Heart left ventricle (tissue), 16 donors: ENCODE measurements at regions not wholly inside any gene's neighbourhood (a gene's known extent, or its start where the extent isn't known, plus 50 kb on each side); places are given as distances from the start of the nearest gene placed in this dataset.

Experiments
- ATAC-seq, 4 donors: fragments of 200-7000 bp; cut with Tn5 transposase; one replicate each; pipeline ENCODE4 v1.9.1; 2020 to 2022; ENCODE audit warnings: moderate library complexity in 4 of 4, mild to moderate bottlenecking in 3 of 4, moderate number of reproducible peaks in 1 of 4
- DNase-seq, 5 donors: peaks; one replicate each; pipeline ENCODE4 v3.0.0-alpha.2; 2020
- H3K27ac ChIP-seq, 12 donors: fragments of 200-600 bp; sonication (generic) in 4 of 12; one replicate each; pipeline versions ENCODE4 v1.5.0 to v1.8.0; 2016 to 2022; ENCODE audit warnings: mild to moderate bottlenecking in 2 of 12
- H3K27me3 ChIP-seq, 9 donors: fragments of 200-600 bp; sonication (generic) in 2 of 9; one replicate each; pipeline versions ENCODE4 v1.5.1 to v1.8.0; 2016 to 2022; ENCODE audit warnings: mild to moderate bottlenecking in 3 of 9
- H3K36me3 ChIP-seq, 9 donors: fragments of 200-600 bp; sonication (generic) in 2 of 9; one replicate each; pipeline versions ENCODE4 v1.5.0 to v1.8.0; 2018 to 2022; ENCODE audit warnings: mild to moderate bottlenecking in 2 of 9
- H3K4me1 ChIP-seq, 12 donors: fragments of 200-600 bp; sonication (generic) in 4 of 12; one replicate each; pipeline versions ENCODE4 v1.5.0 to v1.8.0; 2016 to 2022; ENCODE audit warnings: mild to moderate bottlenecking in 3 of 12
- H3K4me3 ChIP-seq, 12 donors: fragments of 200-600 bp; sonication (generic) in 4 of 12; one replicate each; pipeline versions ENCODE4 v1.5.0 to v1.8.0; 2017 to 2022; ENCODE audit warnings: mild to moderate bottlenecking in 9 of 12, moderate library complexity in 4 of 12
- H3K9me3 ChIP-seq, 12 donors: fragments of 200-600 bp; sonication (generic) in 4 of 12; one replicate each; pipeline versions ENCODE4 v1.5.0 to v1.8.0; 2016 to 2022; ENCODE audit warnings: mild to moderate bottlenecking in 1 of 12
- CTCF ChIP-seq, 12 donors: fragments of 200-600 bp; sonication (generic) in 4 of 12; IDR thresholded peaks; one replicate each; pipeline versions ENCODE4 v1.5.0 to v1.8.0; 2018 to 2022; ENCODE audit warnings: antibody characterized with exemption in 12 of 12, mild to moderate bottlenecking in 5 of 12
- POLR2A ChIP-seq, 2 donors: fragments of 450-650 bp; IDR thresholded peaks; one replicate each; pipeline ENCODE4 v1.6.1; 2017; ENCODE audit warnings: antibody characterized with exemption in 2 of 2, mild to moderate bottlenecking in 2 of 2, moderate library complexity in 2 of 2
- WGBS, 4 donors: extraction: QIAGEN DNeasy Blood & Tissue Kit in 2 of 4; methylation state at CpG; one replicate each; pipeline versions ENCODE4 v1.1.5 to v1.1.7; 2013 to 2018; 5-methylcytosine and 5-hydroxymethylcytosine counted together
- intact Hi-C, 10 donors: fragments of 100-400 bp; cut with DNase I; formaldehyde crosslinking; loops; one replicate each; pipeline versions ENCODE4 v1.11.1 to v1.14.2; 2022
- donor health status: ischemic (EF 13 %, LVEDD 7.1; RV severe dilation, severe dysfunction).
- donor health status: healthy with polysubstance abuse.
- donor health status: DM: no; HTN: yes; CAD: no.
- donor health status: DM: no; HTN: no; CAD: no.
- donor health status: ischemic (EF 25% LVEDD 6.9; RV normal size, moderate dysfunction).
- donor health status: ischemic (EF 25% LVEDD 5.7; RV mildly dilated, moderate dysfunction).
- donor health status: healthy.
- donor health status: DM: yes; HTN: yes; CAD: no.
- donor health status: ischemic (EF 35%, LVEDD 5.7; RV mildly dilated, moderate dysfunction).
- donor health status: nonischemic (EF 11% LVEDD 7.7; RV severe dilation, severe dysfunction).
- donor health status: DM: yes; HTN: yes; CAD: no.
- donor health status: PGD.
- donor health status: ischemic (EF 29% LVEDD 5.4; RV normal size, mild dysfunction).
- donor health status: nonischemic (EF 23%, LVEDD 6.1; RV moderate dilation, normal function).

DNA sequence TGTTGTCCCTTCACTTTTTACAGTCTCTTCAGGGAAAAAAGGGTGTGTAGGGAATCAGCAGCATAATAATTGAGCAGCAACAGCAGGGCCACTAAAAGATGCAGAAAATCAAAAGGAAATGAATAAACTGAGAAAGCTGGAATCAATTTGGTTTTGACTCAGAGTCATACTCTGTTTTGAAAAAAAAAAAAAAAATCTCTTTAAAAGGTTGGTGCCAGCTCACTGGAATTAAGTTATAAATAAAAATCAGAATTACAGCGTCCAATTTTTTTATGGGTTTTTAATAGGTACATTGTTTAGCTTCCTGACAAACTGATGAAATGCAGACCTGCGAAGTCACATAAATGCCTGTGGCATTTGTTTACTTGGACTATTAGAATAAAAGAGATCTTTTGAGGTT lies 231.9 kb downstream of the COG6 start:
- 54 to 70% (median 62%) methylated on average over 2 of the region's 2 CpGs for WGBS, 4 donors
- Histone ChIP-seq H3K27ac (no peak overlapping the region), H3K36me3 (no peaks in the 10 kb centered on the region), H3K4me1 (peaks cover 0 to 13% (median 0%) of the 10 kb centered on the region in 12 donors), H3K4me3 (no peak overlapping the region), H3K27me3 (no peaks in the 10 kb centered on the region), H3K9me3 (peaks cover 0 to 34% (median 20%) of the 10 kb centered on the region in 12 donors)
- DNase-seq = no peak
- TF ChIP-seq POLR2A (IDR thresholded peaks at IDR 0.05) = no peak
- TF ChIP-seq CTCF (IDR thresholded peaks at IDR 0.05) = no peak
- ATAC-seq = no peak
- intact Hi-C loops = no loop called here

GRCh38 chr13:39888865-39889810 lies 233.7 kb downstream of the COG6 start:
- DNase-seq (no peak), ATAC-seq (peak; percentile 46 to 89 (median 71))
- no peaks in the 10 kb centered on the region for H3K36me3 ChIP-seq
- H3K4me1 ChIP-seq = peaks cover 0 to 30% (median 4%) of the 10 kb centered on the region in 12 donors
- intact Hi-C loops = no loop called here
- peaks cover 0 to 16% (median 7%) of the 10 kb centered on the region in 12 donors for H3K9me3 ChIP-seq
- no peak for TF ChIP-seq CTCF (IDR thresholded peaks at IDR 0.05)
- no peak for TF ChIP-seq POLR2A (IDR thresholded peaks at IDR 0.05)
- 65 to 73% (median 68%) methylated on average over 4 of the region's 4 CpGs for WGBS, 4 donors
- H3K4me3 ChIP-seq = no peak overlapping the region
- H3K27ac ChIP-seq = no peak overlapping the region
- no peaks in the 10 kb centered on the region for H3K27me3 ChIP-seq

GRCh38 chr13:39890537-39890936 lies 235.1 kb downstream of the COG6 start:
- TF ChIP-seq CTCF (IDR thresholded peaks at IDR 0.05) = no peak
- no peak for TF ChIP-seq POLR2A (IDR thresholded peaks at IDR 0.05)
- Histone ChIP-seq H3K9me3 (peaks cover 0 to 2% (median 0%) of the 10 kb centered on the region in 12 donors), H3K27ac (no peak overlapping the region), H3K36me3 (no peaks in the 10 kb centered on the region), H3K4me1 (peaks cover 0 to 30% (median 6%) of the 10 kb centered on the region in 12 donors), H3K27me3 (no peaks in the 10 kb centered on the region), H3K4me3 (no peak overlapping the region)
- ATAC-seq = no peak
- intact Hi-C loops = no loop called here
- DNase-seq = no peak
- 84 to 96% (median 92%) methylated on average over 4 of the region's 4 CpGs for WGBS, 4 donors
